ENCODE measurements at regions not wholly inside any gene's neighbourhood (a gene's known extent, or its start where the extent isn't known, plus 50 kb on each side); places are given as distances from the start of the nearest gene placed in this dataset.

DNA sequence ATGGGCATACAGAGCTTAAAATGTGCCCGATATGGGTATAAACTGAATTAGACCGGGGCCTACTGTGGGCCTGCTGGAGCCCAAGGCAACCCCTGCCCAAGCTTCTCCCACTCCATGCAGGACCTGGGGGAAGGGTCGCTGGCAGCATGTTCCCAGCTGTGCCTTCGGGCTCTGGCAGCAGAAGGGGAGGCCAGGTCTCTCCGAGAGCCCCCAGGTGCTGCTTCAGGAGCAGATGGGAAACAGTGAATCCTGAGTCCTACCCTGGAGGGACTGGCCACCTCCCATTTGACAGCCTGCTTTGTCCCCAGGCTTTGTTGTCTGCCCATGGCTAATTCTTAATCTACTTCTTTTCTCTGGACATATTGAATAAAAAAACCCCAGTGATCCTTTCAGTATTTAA, 315.6 kb upstream of the B3GAT1 start:
- Histone ChIP-seq H3K36me3 (ENCODE audit: control insufficient read depth, insufficient read depth, low read length) (no peaks in the 10 kb centered on the region), H3K27me3 (ENCODE audit: control insufficient read depth, insufficient read depth, low read length) (no peaks in the 10 kb centered on the region), H3K4me3 (ENCODE audit: low read depth, low read length) (no peak overlapping the region)
- FAIRE-seq (no peak), DNase-seq (ENCODE audit: low read depth) (no peak)
- TF ChIP-seq, protein P1, sequence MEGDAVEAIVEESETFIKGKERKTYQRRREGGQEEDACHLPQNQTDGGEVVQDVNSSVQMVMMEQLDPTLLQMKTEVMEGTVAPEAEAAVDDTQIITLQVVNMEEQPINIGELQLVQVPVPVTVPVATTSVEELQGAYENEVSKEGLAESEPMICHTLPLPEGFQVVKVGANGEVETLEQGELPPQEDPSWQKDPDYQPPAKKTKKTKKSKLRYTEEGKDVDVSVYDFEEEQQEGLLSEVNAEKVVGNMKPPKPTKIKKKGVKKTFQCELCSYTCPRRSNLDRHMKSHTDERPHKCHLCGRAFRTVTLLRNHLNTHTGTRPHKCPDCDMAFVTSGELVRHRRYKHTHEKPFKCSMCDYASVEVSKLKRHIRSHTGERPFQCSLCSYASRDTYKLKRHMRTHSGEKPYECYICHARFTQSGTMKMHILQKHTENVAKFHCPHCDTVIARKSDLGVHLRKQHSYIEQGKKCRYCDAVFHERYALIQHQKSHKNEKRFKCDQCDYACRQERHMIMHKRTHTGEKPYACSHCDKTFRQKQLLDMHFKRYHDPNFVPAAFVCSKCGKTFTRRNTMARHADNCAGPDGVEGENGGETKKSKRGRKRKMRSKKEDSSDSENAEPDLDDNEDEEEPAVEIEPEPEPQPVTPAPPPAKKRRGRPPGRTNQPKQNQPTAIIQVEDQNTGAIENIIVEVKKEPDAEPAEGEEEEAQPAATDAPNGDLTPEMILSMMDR (IDR thresholded peaks at IDR 0.05; ENCODE audit: insufficient read depth, low read length, severe bottlenecking): no peak

DNA sequence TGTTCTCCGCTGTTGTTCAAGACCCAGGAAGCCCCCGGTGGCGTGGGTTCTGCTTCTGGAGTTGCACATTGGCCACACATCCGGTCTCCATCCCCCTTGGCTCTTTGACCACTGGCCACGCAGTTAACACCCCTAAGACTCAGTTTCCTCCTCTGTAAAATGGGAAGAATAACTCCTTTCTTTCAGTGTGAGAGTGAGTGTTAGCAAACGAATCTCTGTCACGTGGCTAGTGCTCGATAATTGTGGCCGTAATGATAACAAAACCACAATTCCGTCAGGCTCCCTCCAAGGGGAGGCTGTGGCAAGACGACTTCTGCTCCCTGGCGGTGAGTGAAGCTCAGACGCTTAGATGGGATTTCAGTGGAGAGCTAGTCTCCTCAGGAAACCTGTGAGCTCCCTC, 315.2 kb upstream of the B3GAT1 start:
- H3K36me3 ChIP-seq (ENCODE audit: control insufficient read depth, insufficient read depth, low read length): no peaks in the 10 kb centered on the region
- TF ChIP-seq, protein P1 (IDR thresholded peaks at IDR 0.05; ENCODE audit: insufficient read depth, low read length, severe bottlenecking): no peak
- no peak overlapping the region for H3K4me3 ChIP-seq (ENCODE audit: low read depth, low read length)
- no peak for FAIRE-seq
- H3K27me3 ChIP-seq (ENCODE audit: control insufficient read depth, insufficient read depth, low read length): no peaks in the 10 kb centered on the region
- no peak for DNase-seq (ENCODE audit: low read depth)

DNA sequence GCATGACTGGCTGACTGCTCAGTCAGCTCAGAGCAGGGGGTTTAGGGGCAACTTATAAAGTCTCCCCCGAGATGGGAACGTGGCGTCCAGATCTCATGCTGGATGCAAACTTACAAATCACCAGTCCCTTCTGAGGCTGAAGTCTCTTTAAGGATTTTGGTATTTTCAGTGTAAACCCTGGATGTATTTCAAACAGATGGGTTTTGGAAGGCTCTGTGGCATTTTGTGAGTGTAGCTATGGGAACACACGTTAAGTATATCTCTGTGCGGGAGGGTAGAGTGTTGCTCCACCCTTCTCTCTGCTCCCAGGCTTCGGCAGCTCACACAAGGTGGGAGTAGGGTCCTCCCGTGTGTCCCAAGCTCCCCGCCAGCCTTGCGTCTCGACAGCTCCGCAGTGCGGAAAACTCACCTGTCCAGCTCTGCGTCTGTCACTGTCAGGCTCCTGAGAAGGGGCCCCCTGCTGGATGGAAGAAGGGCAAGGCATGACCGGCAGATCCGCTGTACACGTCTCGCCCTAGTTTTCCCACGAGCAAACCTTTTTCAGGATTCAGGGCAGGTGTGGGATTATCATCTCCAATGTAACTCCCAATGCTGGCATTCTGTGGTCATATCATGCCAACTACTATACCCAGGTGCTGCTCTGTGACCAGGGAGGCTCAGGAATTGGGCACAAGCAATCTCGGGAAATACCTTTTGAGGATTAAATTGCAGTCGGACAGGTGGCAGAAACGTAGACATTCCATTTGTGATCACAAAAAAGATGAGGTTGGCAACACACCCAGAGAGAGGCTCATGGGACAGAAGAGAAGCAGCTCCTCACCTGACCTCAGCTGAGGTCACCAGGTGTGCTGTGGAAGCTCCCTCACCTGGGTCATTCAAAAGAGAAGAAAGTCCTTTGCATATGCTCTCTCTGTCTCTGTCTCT, 313.9 kb upstream of the B3GAT1 start:
- FAIRE-seq: no peak
- DNase-seq (ENCODE audit: low read depth): no peak

DNA sequence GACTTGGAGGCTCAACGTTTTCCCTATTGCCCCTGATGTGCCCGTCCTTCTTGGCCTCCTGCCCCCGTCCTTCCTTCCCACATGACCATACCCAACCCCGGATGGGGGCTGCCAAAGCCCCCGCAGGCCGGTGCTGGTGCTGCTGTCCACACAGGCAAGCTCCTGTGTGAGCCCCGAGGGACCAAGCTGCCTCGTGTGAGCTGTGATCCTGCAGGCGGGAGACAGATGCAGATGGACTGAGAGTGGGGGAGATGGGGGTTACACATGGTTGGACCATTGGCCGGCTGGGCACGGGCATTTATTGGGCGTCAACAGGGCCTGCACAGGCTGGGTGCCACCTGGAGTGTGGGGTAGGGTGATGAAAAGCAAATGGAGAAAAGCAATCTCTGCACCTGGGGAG, 313.2 kb upstream of the B3GAT1 start:
- FAIRE-seq (no peak), DNase-seq (ENCODE audit: low read depth) (no peak)
- TF ChIP-seq, protein P1 (IDR thresholded peaks at IDR 0.05; ENCODE audit: insufficient read depth, low read length, severe bottlenecking): no peak
- no peaks in the 10 kb centered on the region for H3K36me3 ChIP-seq (ENCODE audit: control insufficient read depth, insufficient read depth, low read length)
- no peaks in the 10 kb centered on the region for H3K27me3 ChIP-seq (ENCODE audit: control insufficient read depth, insufficient read depth, low read length)
- H3K4me3 ChIP-seq (ENCODE audit: low read depth, low read length): no peak overlapping the region

More for the DNA sequence above, 313.9 kb upstream of the B3GAT1 start:
- Histone ChIP-seq H3K27me3 (ENCODE audit: control insufficient read depth, insufficient read depth, low read length) (no peaks in the 10 kb centered on the region), H3K36me3 (ENCODE audit: control insufficient read depth, insufficient read depth, low read length) (no peaks in the 10 kb centered on the region), H3K4me3 (ENCODE audit: low read depth, low read length) (no peak overlapping the region)
- TF ChIP-seq, protein P1 (IDR thresholded peaks at IDR 0.05; ENCODE audit: insufficient read depth, low read length, severe bottlenecking): peak; percentile 15

DNA sequence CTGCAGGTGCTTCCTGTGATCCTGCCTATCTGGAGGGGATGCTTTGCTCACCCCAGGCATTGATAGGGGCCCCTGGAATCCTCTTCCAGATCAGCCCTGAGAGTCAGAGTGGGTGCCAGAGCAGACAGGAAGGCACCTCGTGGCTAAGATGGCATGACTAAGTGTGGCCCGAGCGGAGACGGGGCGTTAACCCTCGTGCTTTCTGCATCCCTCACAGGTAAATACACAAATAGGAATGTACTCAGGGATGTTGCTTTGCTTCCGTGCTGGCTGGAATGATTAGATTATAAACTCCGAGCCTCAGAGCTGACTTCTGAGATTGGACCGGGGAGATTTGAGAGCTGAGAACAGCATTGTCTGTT, 312.7 kb upstream of the B3GAT1 start:
- TF ChIP-seq, protein P1 (IDR thresholded peaks at IDR 0.05; ENCODE audit: insufficient read depth, low read length, severe bottlenecking): no peak
- no peaks in the 10 kb centered on the region for H3K36me3 ChIP-seq (ENCODE audit: control insufficient read depth, insufficient read depth, low read length)
- DNase-seq (ENCODE audit: low read depth): no peak
- no peak overlapping the region for H3K4me3 ChIP-seq (ENCODE audit: low read depth, low read length)
- no peak for FAIRE-seq
- H3K27me3 ChIP-seq (ENCODE audit: control insufficient read depth, insufficient read depth, low read length): no peaks in the 10 kb centered on the region

Measured in bronchial epithelial cell (primary cell).